ENCODE measurements at regions not wholly inside any gene's neighbourhood (a gene's known extent, or its start where the extent isn't known, plus 50 kb on each side); places are given as distances from the start of the nearest gene placed in this dataset.

GRCh38 chr6:74971633-74972032, 234.2 kb downstream of the COL12A1 start:
- H3K9me3 ChIP-seq (ENCODE audit: control insufficient read depth, insufficient read depth, low read length): peaks cover 3% of the 10 kb centered on the region
- no peaks in the 10 kb centered on the region for H3K36me3 Mint-ChIP-seq
- DNase-seq (no peak), ATAC-seq (no peak)
- H3K36me3 ChIP-seq (ENCODE audit: control insufficient read depth, insufficient read depth, low read length): no peaks in the 10 kb centered on the region
- peaks cover 8 to 12% of the 10 kb centered on the region in 2 donors for H3K9me3 Mint-ChIP-seq
- H3K27ac ChIP-seq (ENCODE audit: low read length): no peak overlapping the region
- H3K4me3 Mint-ChIP-seq: no peak overlapping the region
- no peaks in the 10 kb centered on the region for H3K4me1 ChIP-seq (ENCODE audit: control insufficient read depth, insufficient read depth, low read length)
- no peak overlapping the region for H3K27ac Mint-ChIP-seq
- no peak overlapping the region for H3K4me3 ChIP-seq (ENCODE audit: low read length)
- intact Hi-C loops (cut with micrococcal nuclease): no loop called here
- no peaks in the 10 kb centered on the region for H3K4me1 Mint-ChIP-seq
- H3K27me3 ChIP-seq (ENCODE audit: control insufficient read depth, insufficient read depth, low read length): no peaks in the 10 kb centered on the region
- H3K27me3 Mint-ChIP-seq (ENCODE audit: low read depth in 2 of 2): no peaks in the 10 kb centered on the region
- no peak for TF ChIP-seq CTCF (IDR thresholded peaks at IDR 0.05)

GRCh38 chr6:74969591-74970267, 236.1 kb downstream of the COL12A1 start:
- Histone ChIP-seq H3K36me3 (ENCODE audit: control insufficient read depth, insufficient read depth, low read length) (no peaks in the 10 kb centered on the region), H3K27ac (ENCODE audit: low read length) (no peak overlapping the region), H3K4me3 (ENCODE audit: low read length) (no peak overlapping the region), H3K27me3 (ENCODE audit: control insufficient read depth, insufficient read depth, low read length) (no peaks in the 10 kb centered on the region), H3K9me3 (ENCODE audit: control insufficient read depth, insufficient read depth, low read length) (peaks cover 3% of the 10 kb centered on the region), H3K4me1 (ENCODE audit: control insufficient read depth, insufficient read depth, low read length) (no peaks in the 10 kb centered on the region)
- H3K9me3 Mint-ChIP-seq: peaks cover 8 to 9% of the 10 kb centered on the region in 2 donors
- intact Hi-C loops (cut with micrococcal nuclease): no loop called here
- H3K36me3 Mint-ChIP-seq: peaks cover under 1% of the 10 kb centered on the region
- DNase-seq (no peak), ATAC-seq (no peak)
- 79% methylated on average over 3 of the region's 4 CpGs for WGBS (ENCODE audit: insufficient coverage)
- H3K4me1 Mint-ChIP-seq: no peaks in the 10 kb centered on the region
- no peaks in the 10 kb centered on the region for H3K27me3 Mint-ChIP-seq (ENCODE audit: low read depth in 2 of 2)
- no peak overlapping the region for H3K4me3 Mint-ChIP-seq
- H3K27ac Mint-ChIP-seq: no peak overlapping the region
- TF ChIP-seq CTCF (IDR thresholded peaks at IDR 0.05): no peak

GRCh38 chr6:74967821-74968220, 238.0 kb downstream of the COL12A1 start:
- 94% methylated on average over 1 of the region's 1 CpG for WGBS (ENCODE audit: insufficient coverage)

More at GRCh38 chr6:74967821-74968220, 238.0 kb downstream of the COL12A1 start:
- Mint-ChIP-seq H3K36me3 (peaks cover 7% of the 10 kb centered on the region), H3K9me3 (peaks cover 9 to 10% of the 10 kb centered on the region in 2 donors), H3K27ac (no peak overlapping the region), H3K4me3 (no peak overlapping the region), H3K4me1 (no peaks in the 10 kb centered on the region), H3K27me3 (ENCODE audit: low read depth in 2 of 2) (no peaks in the 10 kb centered on the region)
- DNase-seq: no peak
- Histone ChIP-seq H3K9me3 (ENCODE audit: control insufficient read depth, insufficient read depth, low read length) (peaks cover 3% of the 10 kb centered on the region), H3K4me1 (ENCODE audit: control insufficient read depth, insufficient read depth, low read length) (no peaks in the 10 kb centered on the region), H3K4me3 (ENCODE audit: low read length) (no peak overlapping the region), H3K36me3 (ENCODE audit: control insufficient read depth, insufficient read depth, low read length) (no peaks in the 10 kb centered on the region), H3K27ac (ENCODE audit: low read length) (no peak overlapping the region), H3K27me3 (ENCODE audit: control insufficient read depth, insufficient read depth, low read length) (no peaks in the 10 kb centered on the region)
- intact Hi-C loops (cut with micrococcal nuclease): no loop called here
- TF ChIP-seq CTCF (IDR thresholded peaks at IDR 0.05): no peak
- ATAC-seq: no peak
